Body of pancreas (tissue), 4 donors: ENCODE measurements at regions not wholly inside any gene's neighbourhood (a gene's known extent, or its start where the extent isn't known, plus 50 kb on each side); places are given as distances from the start of the nearest gene placed in this dataset.

Experiments
- POLR2A ChIP-seq, 3 donors: fragments of 450-650 bp; IDR thresholded peaks; one replicate each; pipeline ENCODE4 v1.6.1; 2016; ENCODE audit warnings: antibody characterized with exemption in 3 of 3, mild to moderate bottlenecking in 2 of 3
- TF ChIP-seq, protein P1 (sequence below), 7 experiments: fragments of 450-650 bp in 4 of 7; fragments of 200-600 bp in 3 of 7; sonication (generic) in 3 of 7; IDR thresholded peaks; one replicate each; pipeline ENCODE4 v1.5.1; 2016 to 2019; ENCODE audit warnings: antibody characterized with exemption in 7 of 7

- TF ChIP-seq, protein P1, sequence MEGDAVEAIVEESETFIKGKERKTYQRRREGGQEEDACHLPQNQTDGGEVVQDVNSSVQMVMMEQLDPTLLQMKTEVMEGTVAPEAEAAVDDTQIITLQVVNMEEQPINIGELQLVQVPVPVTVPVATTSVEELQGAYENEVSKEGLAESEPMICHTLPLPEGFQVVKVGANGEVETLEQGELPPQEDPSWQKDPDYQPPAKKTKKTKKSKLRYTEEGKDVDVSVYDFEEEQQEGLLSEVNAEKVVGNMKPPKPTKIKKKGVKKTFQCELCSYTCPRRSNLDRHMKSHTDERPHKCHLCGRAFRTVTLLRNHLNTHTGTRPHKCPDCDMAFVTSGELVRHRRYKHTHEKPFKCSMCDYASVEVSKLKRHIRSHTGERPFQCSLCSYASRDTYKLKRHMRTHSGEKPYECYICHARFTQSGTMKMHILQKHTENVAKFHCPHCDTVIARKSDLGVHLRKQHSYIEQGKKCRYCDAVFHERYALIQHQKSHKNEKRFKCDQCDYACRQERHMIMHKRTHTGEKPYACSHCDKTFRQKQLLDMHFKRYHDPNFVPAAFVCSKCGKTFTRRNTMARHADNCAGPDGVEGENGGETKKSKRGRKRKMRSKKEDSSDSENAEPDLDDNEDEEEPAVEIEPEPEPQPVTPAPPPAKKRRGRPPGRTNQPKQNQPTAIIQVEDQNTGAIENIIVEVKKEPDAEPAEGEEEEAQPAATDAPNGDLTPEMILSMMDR (IDR thresholded peaks at IDR 0.05): no peak
- TF ChIP-seq POLR2A (IDR thresholded peaks at IDR 0.05): no peak
These were observed 67.4 kb downstream of the NHLRC1 start for GRCh38 chr6:18055098-18055497.
